ENCODE measurements at regions not wholly inside any gene's neighbourhood (a gene's known extent, or its start where the extent isn't known, plus 50 kb on each side); places are given as distances from the start of the nearest gene placed in this dataset.

- no peaks in the 10 kb centered on the region for H3K9me1 ChIP-seq (replicated peaks; ENCODE audit: control insufficient read depth, extremely low read depth, insufficient read depth, low read length)
- dilution Hi-C loops (cut with MboI; ENCODE audit: extremely low pct_ligation_motif_present, low sequenced_read_pairs) (no loop called here), intact Hi-C loops (cut with micrococcal nuclease) (no loop called here)
- POLR2A ChIA-PET, result no interaction called here
- TF ChIP-seq MYC (IDR thresholded peaks at IDR 0.05; ENCODE audit: low read depth, low read length), result no peak
- no peak for TF ChIP-seq POLR2A (IDR thresholded peaks at IDR 0.05; ENCODE audit: low read depth, low read length)
- TF ChIP-seq CTCF (IDR thresholded peaks at IDR 0.05; ENCODE audit: extremely low read depth in 1 of 2, insufficient read depth in 1 of 2, low read depth in 1 of 2, low read length in 2 of 2), result no peak
- TF ChIP-seq FOS (IDR thresholded peaks at IDR 0.05; ENCODE audit: borderline replicate concordance, insufficient read depth, low read length), result no peak
- no peak for TF ChIP-seq MAX (IDR thresholded peaks at IDR 0.05; ENCODE audit: insufficient read depth, insufficient read length)
- TF ChIP-seq JUN (IDR thresholded peaks at IDR 0.05; ENCODE audit: borderline replicate concordance, insufficient read depth, insufficient read length, low read depth), result no peak
- TF ChIP-seq GATA2 (IDR thresholded peaks at IDR 0.05; ENCODE audit: insufficient read depth, insufficient read length, low read depth, low read length), result no peak
- no peak for TF ChIP-seq EZH2 (IDR thresholded peaks at IDR 0.05; ENCODE audit: borderline replicate concordance, low read depth, low read length, severe bottlenecking)
- TF ChIP-seq POLR2AphosphoS5 (IDR thresholded peaks at IDR 0.05; ENCODE audit: insufficient read depth, low read depth, low read length), result no peak
- no peak overlapping the region for H2AFZ ChIP-seq (ENCODE audit: low read depth, low read length)
- H3K27me3 ChIP-seq (ENCODE audit: control insufficient read depth in 2 of 2, insufficient read depth in 2 of 2, low read length in 2 of 2), result no peaks in the 10 kb centered on the region
- H3K9ac ChIP-seq (replicated peaks; ENCODE audit: extremely low read depth, insufficient read depth, low read length), result no peak overlapping the region
- FAIRE-seq, result no peak
- H4K20me1 ChIP-seq (replicated peaks; ENCODE audit: control insufficient read depth, extremely low read depth, insufficient read depth, low read length), result no peaks in the 10 kb centered on the region
- CTCF ChIA-PET, result no interaction called here
- H3K36me3 ChIP-seq (ENCODE audit: control insufficient read depth in 2 of 2, extremely low read depth in 1 of 2, insufficient read depth in 2 of 2, low read length in 2 of 2), result no peaks in the 10 kb centered on the region
- no peak overlapping the region for H3K4me2 ChIP-seq (ENCODE audit: insufficient read depth, low read length)
- no TSS peak for BruUV-seq (replicated peaks)
- no peaks in the 10 kb centered on the region for H3K79me2 ChIP-seq (ENCODE audit: control insufficient read depth, insufficient read depth, low read length)
- no peak overlapping the region for H3K27ac ChIP-seq (ENCODE audit: insufficient read depth, low read depth, low read length)
- H3K4me1 ChIP-seq (ENCODE audit: control insufficient read depth, extremely low read depth, insufficient read depth, low read length), result no peaks in the 10 kb centered on the region
- H3K9me3 ChIP-seq (replicated peaks; ENCODE audit: control insufficient read depth, insufficient read depth, low read length), result peaks cover 8% of the 10 kb centered on the region
- H3K4me3 ChIP-seq (replicated peaks in 1 of 3; ENCODE audit: insufficient read depth in 1 of 3, low read depth in 1 of 3, low read length in 3 of 3), result no peak overlapping the region
- no peak for DNase-seq (ENCODE audit: low read depth, low spot score)
These were observed 291.8 kb downstream of the EDEM1 start for GRCh38 chr3:5479229-5479799.

All from endothelial cell of umbilical vein (primary cell).